H9 (cell line): ENCODE measurements at regions not wholly inside any gene's neighbourhood (a gene's known extent, or its start where the extent isn't known, plus 50 kb on each side); places are given as distances from the start of the nearest gene placed in this dataset.

Experiments used
- DNase-seq: peaks from one replicate; pipeline ENCODE4 v3.0.0-alpha.2; 2017
- H2AFZ ChIP-seq: one replicate; pipeline ENCODE4 v1.6.1; 2013; ENCODE audit warnings: mild to moderate bottlenecking, low read length, control low read depth, moderate library complexity
- H2AK5ac ChIP-seq: 2 replicates; pipeline ENCODE4 v1.6.1; 2013; ENCODE audit warnings: low read length, control low read depth, mixed read lengths; ENCODE audit not compliant: insufficient read length
- H2BK120ac ChIP-seq: one replicate; pipeline ENCODE4 v1.6.1; 2013; ENCODE audit warnings: low read depth, mild to moderate bottlenecking, low read length, control low read depth, inconsistent platforms; ENCODE audit not compliant: poor library complexity, severe bottlenecking
- H2BK12ac ChIP-seq: 2 replicates; pipeline ENCODE4 v1.6.1; 2013; ENCODE audit warnings: low read length, control low read depth, mixed read lengths, low read depth; ENCODE audit not compliant: insufficient read length
- H2BK15ac ChIP-seq: 2 replicates; pipeline ENCODE4 v1.6.1; 2013; ENCODE audit warnings: low read depth, low read length, control low read depth
- H2BK20ac ChIP-seq: one replicate; pipeline ENCODE4 v1.6.1; 2013; ENCODE audit warnings: low read depth, mild to moderate bottlenecking, low read length, control low read depth, inconsistent platforms; ENCODE audit not compliant: poor library complexity, severe bottlenecking
- H2BK5ac ChIP-seq: 2 replicates; pipeline ENCODE4 v1.6.1; 2013; ENCODE audit warnings: low read length, control low read depth, mixed read lengths; ENCODE audit not compliant: insufficient read length
- H3K14ac ChIP-seq: 2 replicates; pipeline ENCODE4 v1.6.1; 2013; ENCODE audit warnings: low read length, control low read depth; ENCODE audit not compliant: insufficient read depth
- H3K18ac ChIP-seq: 2 replicates; pipeline ENCODE4 v1.6.1; 2013; ENCODE audit warnings: low read depth, mild to moderate bottlenecking, mixed read lengths, low read length, control low read depth; ENCODE audit not compliant: insufficient read length
- H3K23ac ChIP-seq: 2 replicates; pipeline ENCODE4 v1.6.1; 2013; ENCODE audit warnings: low read length, control low read depth, mixed read lengths, low read depth; ENCODE audit not compliant: insufficient read length
- H3K23me2 ChIP-seq: 2 replicates; pipeline ENCODE4 v1.6.1; 2013; ENCODE audit warnings: low read depth, mild to moderate bottlenecking, mixed read lengths, low read length, control low read depth; ENCODE audit not compliant: insufficient read length, poor library complexity, severe bottlenecking
- H3K27ac ChIP-seq: 2 replicates; pipeline ENCODE4 v1.5.1; 2013; ENCODE audit warnings: low read length, control low read depth, mixed read lengths, low read depth; ENCODE audit not compliant: insufficient read length
- H3K27me3 ChIP-seq: 2 replicates; pipeline ENCODE4 v1.6.1; 2013; ENCODE audit warnings: low read length, control low read depth, inconsistent platforms; ENCODE audit not compliant: insufficient read depth
- H3K4ac ChIP-seq: 2 replicates; pipeline ENCODE4 v1.6.1; 2013; ENCODE audit warnings: low read depth, mild to moderate bottlenecking, control low read depth, inconsistent platforms, low read length, moderate library complexity
- H3K4me1 ChIP-seq: 2 replicates; pipeline ENCODE4 v1.6.1; 2013; ENCODE audit warnings: low read length, control low read depth, inconsistent platforms; ENCODE audit not compliant: insufficient read depth
- H3K4me2 ChIP-seq: 2 replicates; pipeline ENCODE4 v1.6.1; 2013; ENCODE audit warnings: low read length, control low read depth, mixed read lengths; ENCODE audit not compliant: insufficient read length, insufficient read depth
- H3K56ac ChIP-seq: 2 replicates; pipeline ENCODE4 v1.6.1; 2013; ENCODE audit warnings: low read depth, mild to moderate bottlenecking, mixed read lengths, low read length, control low read depth; ENCODE audit not compliant: insufficient read length
- H3K79me1 ChIP-seq: 2 replicates; pipeline ENCODE4 v1.6.1; 2013; ENCODE audit warnings: low read depth, mild to moderate bottlenecking, moderate library complexity, low read length, control low read depth, inconsistent platforms; ENCODE audit not compliant: insufficient read depth, poor library complexity, severe bottlenecking
- H3K79me2 ChIP-seq: 2 replicates; pipeline ENCODE4 v1.6.1; 2013; ENCODE audit warnings: low read length, control low read depth, inconsistent platforms; ENCODE audit not compliant: insufficient read depth
- H3K9ac ChIP-seq: 2 replicates; pipeline ENCODE4 v1.6.1; 2013; ENCODE audit warnings: low read length, control low read depth, mixed read lengths; ENCODE audit not compliant: insufficient read length; ENCODE audit errors: extremely low read depth
- H3K9me3 ChIP-seq: one replicate; pipeline ENCODE4 v1.6.1; 2013; ENCODE audit warnings: low read depth, low read length, inconsistent platforms; ENCODE audit not compliant: control insufficient read depth
- H3T11ph ChIP-seq: one replicate; pipeline ENCODE4 v1.6.1; 2013; ENCODE audit warnings: mild to moderate bottlenecking, low read length, control low read depth, inconsistent platforms
- H4K20me1 ChIP-seq: one replicate; pipeline ENCODE4 v1.6.1; 2013; ENCODE audit not compliant: control insufficient read depth, insufficient read length, insufficient read depth
- H4K5ac ChIP-seq: 2 replicates; pipeline ENCODE4 v1.6.1; 2013; ENCODE audit warnings: low read depth, mild to moderate bottlenecking, mixed read lengths, low read length, control low read depth; ENCODE audit not compliant: insufficient read length
- H4K8ac ChIP-seq: replicated peaks from 2 replicates; pipeline ENCODE4 v1.6.1; 2013; ENCODE audit warnings: low read length, control low read depth, mixed read lengths, low read depth; ENCODE audit not compliant: insufficient read length
- H4K91ac ChIP-seq: 2 replicates; pipeline ENCODE4 v1.6.1; 2013; ENCODE audit warnings: low read depth, mild to moderate bottlenecking, moderate library complexity, mixed read lengths, low read length, control low read depth; ENCODE audit not compliant: insufficient read length
- H3K27ac Mint-ChIP-seq, 3 experiments: 2 replicates in 2 of 3; 3 replicates in 1 of 3; pipeline ENCODE4 v1.8.0; 2020 to 2021; ENCODE audit warnings: mixed read lengths in 3 of 3, mild to moderate bottlenecking in 1 of 3, moderate library complexity in 1 of 3
- H3K27me3 Mint-ChIP-seq: 2 replicates; pipeline ENCODE4 v1.8.0; 2021; ENCODE audit warnings: low read depth, mild to moderate bottlenecking, moderate library complexity, mixed read lengths
- H3K36me3 Mint-ChIP-seq, 3 experiments: 2 replicates in 2 of 3; 3 replicates in 1 of 3; pipeline ENCODE4 v1.8.0; 2020 to 2021; ENCODE audit warnings: low read depth in 3 of 3, mixed read lengths in 3 of 3; ENCODE audit not compliant: insufficient read depth in 1 of 3
- H3K4me1 Mint-ChIP-seq, 2 experiments: 2 replicates each; pipeline ENCODE4 v1.8.0; 2020; ENCODE audit warnings: mixed read lengths in 2 of 2
- H3K4me3 Mint-ChIP-seq, 2 experiments: 2 replicates in 1 of 2; 3 replicates in 1 of 2; pipeline ENCODE4 v1.8.0; 2020 to 2021; ENCODE audit warnings: mild to moderate bottlenecking in 2 of 2, mixed read lengths in 2 of 2, moderate library complexity in 1 of 2
- H3K9me3 Mint-ChIP-seq, 2 experiments: 2 replicates in 1 of 2; 3 replicates in 1 of 2; pipeline ENCODE4 v1.8.0; 2020; ENCODE audit warnings: mild to moderate bottlenecking in 2 of 2, mixed read lengths in 2 of 2, moderate library complexity in 1 of 2
- WGBS: extraction: QIAGEN DNeasy Blood & Tissue Kit; methylation state at CpG from one replicate; pipeline ENCODE4 v1.1.7; 2013; ENCODE audit warnings: missing lambda C conversion rate, low lambda C conversion rate, mixed read lengths; ENCODE audit not compliant: insufficient read length; ENCODE audit errors: extremely low coverage; 5-methylcytosine and 5-hydroxymethylcytosine counted together
- TF ChIP-seq, protein P1 (sequence below): fragments of 200-600 bp; sonication (generic); conservative IDR thresholded peaks from 3 replicates; pipeline ENCODE4 v1.8.0; 2021; ENCODE audit warnings: antibody characterized with exemption, mild to moderate bottlenecking

DNA sequence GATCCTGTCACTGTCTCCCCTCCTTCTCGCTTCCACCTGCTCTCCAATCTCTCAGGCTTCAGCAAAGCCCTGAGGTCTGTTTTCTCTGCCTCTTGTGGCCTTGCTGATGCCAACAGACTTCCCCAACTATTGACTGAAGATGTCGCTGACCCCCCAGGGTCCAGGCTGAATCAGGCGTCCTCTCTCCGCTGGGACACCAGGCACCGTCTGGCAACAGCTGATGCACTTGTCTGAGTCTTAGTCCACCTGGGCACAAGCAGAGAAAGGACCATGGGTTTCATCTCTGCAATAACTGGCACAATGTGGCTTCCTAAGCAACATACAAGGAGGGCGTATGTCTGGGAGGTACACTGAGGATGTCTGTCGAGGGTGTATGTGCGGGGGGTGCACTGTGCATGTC is 248.7 kb upstream of the MYT1L start:
- Histone ChIP-seq H3K9ac (no peak overlapping the region), H3K4me1 (no peaks in the 10 kb centered on the region), H3K79me2 (no peaks in the 10 kb centered on the region), H3K4me2 (no peak overlapping the region), H2BK12ac (no peak overlapping the region), H3K23ac (no peak overlapping the region), H3K18ac (no peak overlapping the region), H2AK5ac (no peak overlapping the region), H2AFZ (no peak overlapping the region), H3K27me3 (no peaks in the 10 kb centered on the region), H4K20me1 (no peaks in the 10 kb centered on the region), H3K23me2 (no peaks in the 10 kb centered on the region), H4K5ac (no peak overlapping the region), H3K27ac (no peak overlapping the region), H2BK5ac (no peak overlapping the region), H2BK120ac (no peak overlapping the region), H2BK15ac (no peak overlapping the region), H3T11ph (no peak overlapping the region), H4K8ac (no peak overlapping the region), H3K4ac (no peak overlapping the region), H3K56ac (no peak overlapping the region), H3K9me3 (no peaks in the 10 kb centered on the region), H4K91ac (no peak overlapping the region), H2BK20ac (no peak overlapping the region), H3K14ac (peak overlapping the region; percentile 8; the same call in 1 of the 2 replicates), H3K79me1 (no peaks in the 10 kb centered on the region)
- DNase-seq = peak; percentile 20
- Mint-ChIP-seq H3K36me3 (no peaks in the 10 kb centered on the region), H3K27ac (peak overlapping the region in 1 of 3 experiments; percentile 34; a peak in 1 of 7 replicates), H3K4me3 (no peak overlapping the region; a peak in 1 of 5 replicates), H3K4me1 (peaks cover 2 to 3% of the 10 kb centered on the region in 2 experiments; a peak in 1 of 4 replicates), H3K27me3 (peaks cover 7% of the 10 kb centered on the region), H3K9me3 (no peaks in the 10 kb centered on the region)
- TF ChIP-seq, protein P1, sequence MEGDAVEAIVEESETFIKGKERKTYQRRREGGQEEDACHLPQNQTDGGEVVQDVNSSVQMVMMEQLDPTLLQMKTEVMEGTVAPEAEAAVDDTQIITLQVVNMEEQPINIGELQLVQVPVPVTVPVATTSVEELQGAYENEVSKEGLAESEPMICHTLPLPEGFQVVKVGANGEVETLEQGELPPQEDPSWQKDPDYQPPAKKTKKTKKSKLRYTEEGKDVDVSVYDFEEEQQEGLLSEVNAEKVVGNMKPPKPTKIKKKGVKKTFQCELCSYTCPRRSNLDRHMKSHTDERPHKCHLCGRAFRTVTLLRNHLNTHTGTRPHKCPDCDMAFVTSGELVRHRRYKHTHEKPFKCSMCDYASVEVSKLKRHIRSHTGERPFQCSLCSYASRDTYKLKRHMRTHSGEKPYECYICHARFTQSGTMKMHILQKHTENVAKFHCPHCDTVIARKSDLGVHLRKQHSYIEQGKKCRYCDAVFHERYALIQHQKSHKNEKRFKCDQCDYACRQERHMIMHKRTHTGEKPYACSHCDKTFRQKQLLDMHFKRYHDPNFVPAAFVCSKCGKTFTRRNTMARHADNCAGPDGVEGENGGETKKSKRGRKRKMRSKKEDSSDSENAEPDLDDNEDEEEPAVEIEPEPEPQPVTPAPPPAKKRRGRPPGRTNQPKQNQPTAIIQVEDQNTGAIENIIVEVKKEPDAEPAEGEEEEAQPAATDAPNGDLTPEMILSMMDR = no peak
- WGBS = no CpG with 5 or more reads among the region's 8 CpGs
